GM13977 (cell line): ENCODE measurements at regions not wholly inside any gene's neighbourhood (a gene's known extent, or its start where the extent isn't known, plus 50 kb on each side); places are given as distances from the start of the nearest gene placed in this dataset.

Experiments
- DNase-seq: peaks from one replicate; pipeline ENCODE4 v3.0.0; 2012; ENCODE audit warnings: low spot score
- in situ Hi-C: fragments of 300-500 bp; cut with MboI; formaldehyde crosslinking; loops from one replicate; pipeline ENCODE4 v1.12.0; 2022; ENCODE audit warnings: low sequenced_read_pairs, low pct_unique_long_range_greater_than_20kb, mixed read lengths, inconsistent platforms; ENCODE audit not compliant: unreplicated experiment
- TF ChIP-seq, protein P1 (sequence below): IDR thresholded peaks from 2 replicates; pipeline ENCODE4 v1.5.1; 2012; ENCODE audit warnings: mild to moderate bottlenecking, control low read depth; ENCODE audit not compliant: insufficient read depth; ENCODE audit errors: extremely low read depth, missing control alignments

DNA sequence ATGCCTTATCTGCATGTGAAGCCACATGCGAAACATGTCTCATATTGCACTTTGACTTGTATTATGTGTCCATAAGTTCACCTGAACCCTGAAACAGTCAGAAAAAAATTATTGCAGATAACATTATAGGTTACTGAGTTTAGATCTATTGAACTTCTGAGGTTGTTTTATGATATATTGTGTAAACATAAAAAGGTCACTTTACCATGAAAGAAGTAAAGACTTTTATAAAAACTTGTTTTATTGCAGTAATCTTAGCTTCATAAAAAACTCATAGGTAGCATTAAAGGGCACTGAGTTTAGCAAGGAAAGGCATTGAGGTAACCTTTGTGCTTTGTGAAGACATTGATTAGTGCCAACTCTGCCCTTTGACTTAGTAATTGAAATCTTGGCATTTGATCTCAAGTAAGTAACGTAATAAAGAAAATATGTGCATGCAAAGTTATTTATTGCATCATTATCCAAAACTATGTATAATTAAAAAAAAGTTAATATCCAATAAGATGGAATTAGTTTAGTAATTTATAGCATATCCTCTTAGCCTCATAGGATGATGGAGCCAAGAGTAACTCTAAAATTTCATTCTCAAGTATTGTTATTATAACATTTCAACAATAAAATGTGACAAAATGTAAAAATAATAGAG lies 313.3 kb upstream of the ATP2B1 start:
- in situ Hi-C loops: no loop called here
- TF ChIP-seq, protein P1, sequence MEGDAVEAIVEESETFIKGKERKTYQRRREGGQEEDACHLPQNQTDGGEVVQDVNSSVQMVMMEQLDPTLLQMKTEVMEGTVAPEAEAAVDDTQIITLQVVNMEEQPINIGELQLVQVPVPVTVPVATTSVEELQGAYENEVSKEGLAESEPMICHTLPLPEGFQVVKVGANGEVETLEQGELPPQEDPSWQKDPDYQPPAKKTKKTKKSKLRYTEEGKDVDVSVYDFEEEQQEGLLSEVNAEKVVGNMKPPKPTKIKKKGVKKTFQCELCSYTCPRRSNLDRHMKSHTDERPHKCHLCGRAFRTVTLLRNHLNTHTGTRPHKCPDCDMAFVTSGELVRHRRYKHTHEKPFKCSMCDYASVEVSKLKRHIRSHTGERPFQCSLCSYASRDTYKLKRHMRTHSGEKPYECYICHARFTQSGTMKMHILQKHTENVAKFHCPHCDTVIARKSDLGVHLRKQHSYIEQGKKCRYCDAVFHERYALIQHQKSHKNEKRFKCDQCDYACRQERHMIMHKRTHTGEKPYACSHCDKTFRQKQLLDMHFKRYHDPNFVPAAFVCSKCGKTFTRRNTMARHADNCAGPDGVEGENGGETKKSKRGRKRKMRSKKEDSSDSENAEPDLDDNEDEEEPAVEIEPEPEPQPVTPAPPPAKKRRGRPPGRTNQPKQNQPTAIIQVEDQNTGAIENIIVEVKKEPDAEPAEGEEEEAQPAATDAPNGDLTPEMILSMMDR: no peak
- DNase-seq: no peak

DNA sequence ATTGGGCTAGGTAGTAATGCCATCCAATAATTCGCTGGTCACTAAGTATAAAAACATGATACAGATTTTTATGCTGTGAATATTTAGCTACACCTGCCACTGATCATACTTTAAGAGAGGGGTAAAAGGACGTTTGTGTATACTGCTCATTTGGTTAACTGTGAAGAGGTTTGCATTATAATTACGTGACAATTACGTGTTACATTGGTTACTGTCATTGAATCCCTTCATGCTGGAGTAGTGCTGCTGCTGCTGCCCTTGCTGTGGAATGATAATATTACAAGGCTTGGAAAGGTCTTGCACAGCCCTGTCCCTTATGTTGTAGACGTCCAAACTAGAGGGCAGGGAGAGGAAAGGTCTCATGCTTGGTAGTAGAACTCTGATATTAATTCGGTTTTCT lies 312.2 kb upstream of the ATP2B1 start:
- TF ChIP-seq, protein P1: no peak
- no peak for DNase-seq
- in situ Hi-C loops: no loop called here

DNA sequence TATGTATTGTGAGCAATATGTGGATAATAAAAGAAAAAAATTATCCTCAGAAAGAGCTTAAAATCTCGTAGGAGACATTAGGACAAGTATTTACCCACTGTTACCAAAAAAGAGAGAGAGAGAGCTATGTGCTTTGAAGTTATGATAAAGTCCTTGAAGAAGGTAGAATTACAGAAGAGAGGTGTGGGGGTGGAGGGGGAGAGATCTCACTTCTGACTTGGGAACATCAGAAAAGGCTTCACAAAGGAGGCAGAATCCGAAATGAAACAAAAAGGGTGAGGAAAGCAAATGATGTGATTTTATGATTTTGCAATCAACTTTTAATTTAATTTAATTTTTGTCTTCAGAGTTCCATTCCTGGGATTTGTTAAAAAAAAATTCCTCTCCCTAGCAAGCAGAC lies 311.8 kb upstream of the ATP2B1 start:
- in situ Hi-C loops: no loop called here
- DNase-seq: no peak
- TF ChIP-seq, protein P1: no peak

DNA sequence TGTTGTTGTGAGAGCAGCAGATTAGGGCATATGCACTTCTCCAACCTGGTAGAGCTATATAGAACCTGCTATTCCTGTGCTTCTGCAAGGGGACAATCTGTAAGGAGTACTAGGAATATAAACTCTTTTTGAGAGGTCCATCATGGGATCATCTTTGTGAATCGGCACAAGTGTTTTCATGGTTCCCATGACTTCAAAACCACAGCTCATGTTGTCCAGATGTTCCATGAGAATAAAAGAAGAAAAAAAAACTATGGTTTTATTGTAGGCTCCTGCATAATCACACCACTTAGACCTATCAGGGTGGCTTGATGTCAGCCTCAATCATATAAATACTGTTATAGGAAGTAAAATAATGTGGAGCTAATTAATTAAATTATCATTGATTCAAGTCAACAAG lies 311.4 kb upstream of the ATP2B1 start:
- DNase-seq: no peak
- in situ Hi-C loops: no loop called here
- TF ChIP-seq, protein P1: no peak

DNA sequence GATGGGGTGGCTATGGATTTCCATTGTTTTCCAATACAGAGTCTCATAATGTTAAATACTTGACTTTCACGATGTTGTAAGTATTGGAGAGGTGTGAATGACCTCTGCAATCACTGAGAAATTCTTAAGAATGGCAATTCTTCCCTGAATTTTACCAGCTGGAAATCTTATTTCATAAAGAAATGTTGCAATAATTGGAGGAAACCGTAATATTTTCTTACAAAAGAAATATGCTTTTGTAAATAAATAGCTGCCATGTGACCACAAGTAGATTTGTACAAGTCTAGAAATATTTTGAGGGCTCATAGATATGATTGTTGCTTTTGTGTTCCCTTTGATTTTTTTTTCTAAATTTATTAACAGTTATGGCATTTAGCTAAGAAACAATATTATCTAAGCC lies 308.7 kb upstream of the ATP2B1 start:
- in situ Hi-C loops: no loop called here
- TF ChIP-seq, protein P1: no peak
- no peak for DNase-seq

DNA sequence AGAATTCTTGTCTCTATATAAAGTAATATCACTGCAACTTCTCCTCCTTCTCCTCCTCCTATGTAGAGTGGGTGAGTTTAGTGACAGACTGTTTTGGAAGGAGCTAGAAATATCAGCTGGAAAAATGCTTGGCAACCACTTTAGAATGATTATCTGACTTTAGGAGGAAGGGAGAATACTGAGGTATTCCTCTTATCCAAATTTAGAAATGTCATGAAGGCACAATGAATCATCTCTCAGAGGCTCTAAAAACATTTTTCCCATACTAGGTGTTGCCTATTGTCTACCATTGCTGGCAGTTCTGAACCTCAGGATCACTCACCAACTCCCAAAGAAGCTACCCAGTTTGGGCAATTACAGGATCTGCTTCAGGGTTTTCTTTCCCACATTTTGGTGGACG lies 306.6 kb upstream of the ATP2B1 start:
- DNase-seq: no peak
- TF ChIP-seq, protein P1: no peak
- in situ Hi-C loops: no loop called here
